HG02938 (cell line): ENCODE measurements at regions not wholly inside any gene's neighbourhood (a gene's known extent, or its start where the extent isn't known, plus 50 kb on each side); places are given as distances from the start of the nearest gene placed in this dataset.

Experiments
- ATAC-seq: cut with Tn5 transposase; IDR thresholded peaks from one replicate; pipeline ENCODE4 v1.9.1; 2021; ENCODE audit warnings: mild to moderate bottlenecking, moderate library complexity; ENCODE audit not compliant: unreplicated experiment

- no peak for ATAC-seq
These were observed 83.7 kb upstream of the ETV6 start for GRCh38 chr12:11565752-11566151.

DNA sequence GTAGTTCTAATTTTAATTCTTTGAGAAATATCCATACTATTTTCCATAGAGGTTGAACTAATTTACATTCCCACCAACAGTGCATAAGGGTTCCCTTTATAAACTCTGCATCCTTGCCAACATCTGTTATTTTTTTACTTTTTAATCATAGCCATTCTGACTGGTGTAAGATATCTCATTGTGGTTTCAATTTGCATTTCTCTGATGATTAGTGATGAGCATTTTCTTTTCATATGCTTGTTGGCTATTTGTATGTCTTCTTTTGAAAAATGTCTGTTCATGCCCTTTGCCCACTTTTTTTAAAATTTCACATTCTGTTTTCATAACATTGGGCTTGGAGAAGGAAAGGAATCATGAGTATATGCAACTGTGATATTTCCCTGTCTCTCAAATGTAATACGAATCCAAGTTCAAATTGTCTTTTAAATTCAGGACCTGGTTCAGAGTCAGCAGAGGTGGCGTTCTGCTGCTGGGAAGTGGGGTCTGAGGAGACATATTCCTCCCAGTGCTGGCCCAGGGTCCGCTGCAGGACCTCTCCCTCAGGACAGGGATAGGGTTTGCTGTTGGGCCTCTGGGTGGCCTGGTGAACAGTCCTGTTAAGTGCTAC lies 81.2 kb upstream of the ETV6 start:
- no peak for ATAC-seq

GRCh38 chr12:11568762-11569478 lies 80.6 kb upstream of the ETV6 start:
- ATAC-seq, result peak; percentile 88

DNA sequence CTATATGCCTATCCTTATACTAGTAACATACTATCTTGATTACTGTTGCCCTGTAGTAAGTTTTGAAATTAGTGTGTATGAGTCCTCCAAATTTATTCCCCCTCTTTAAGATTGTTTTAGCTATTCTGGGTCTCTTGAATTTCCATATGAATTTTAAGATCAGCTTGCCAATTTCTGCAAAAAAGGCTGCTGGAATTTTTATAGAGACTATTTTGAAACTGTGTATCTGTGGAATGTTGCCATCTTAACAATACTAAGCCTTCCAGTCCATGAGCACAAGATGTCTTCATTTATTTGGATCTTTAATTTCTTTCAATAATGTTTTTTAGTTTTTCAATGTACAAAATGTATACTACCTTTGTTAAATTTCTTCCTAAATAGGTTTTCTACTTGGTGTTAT lies 79.8 kb upstream of the ETV6 start:
- no peak for ATAC-seq

- ATAC-seq, result no peak
These were observed 75.6 kb upstream of the ETV6 start for GRCh38 chr12:11573880-11574279.

GRCh38 chr12:11576104-11576503 lies 73.4 kb upstream of the ETV6 start:
- no peak for ATAC-seq

DNA sequence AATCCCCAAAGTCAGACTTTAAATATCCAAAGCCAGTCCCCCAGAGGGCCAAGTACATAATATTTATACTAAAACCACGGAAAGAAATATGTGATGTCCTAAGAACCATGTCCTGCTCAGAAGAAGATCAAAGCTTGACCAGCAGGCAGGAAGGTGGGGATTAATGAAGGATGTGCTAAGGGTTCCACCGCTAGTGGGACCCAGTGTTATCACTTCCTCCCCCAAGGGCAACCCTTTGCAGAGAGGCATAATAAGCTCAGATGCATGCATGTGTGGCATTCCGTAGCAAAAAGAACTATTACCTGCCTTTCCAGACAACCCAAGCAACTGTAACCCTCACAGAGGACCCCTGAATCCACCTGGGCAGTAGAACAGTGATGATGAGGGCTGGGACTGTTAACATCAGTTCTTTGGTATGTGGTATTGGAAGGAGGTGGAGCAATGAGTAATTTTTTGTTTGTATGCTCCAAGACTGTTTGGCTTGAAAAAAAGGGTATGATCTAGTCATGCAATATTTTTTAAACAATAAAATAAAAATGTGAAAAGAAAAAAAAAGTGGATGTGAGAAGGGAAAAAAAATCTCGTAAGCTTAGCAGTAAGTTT lies 71.7 kb upstream of the ETV6 start:
- no peak for ATAC-seq

DNA sequence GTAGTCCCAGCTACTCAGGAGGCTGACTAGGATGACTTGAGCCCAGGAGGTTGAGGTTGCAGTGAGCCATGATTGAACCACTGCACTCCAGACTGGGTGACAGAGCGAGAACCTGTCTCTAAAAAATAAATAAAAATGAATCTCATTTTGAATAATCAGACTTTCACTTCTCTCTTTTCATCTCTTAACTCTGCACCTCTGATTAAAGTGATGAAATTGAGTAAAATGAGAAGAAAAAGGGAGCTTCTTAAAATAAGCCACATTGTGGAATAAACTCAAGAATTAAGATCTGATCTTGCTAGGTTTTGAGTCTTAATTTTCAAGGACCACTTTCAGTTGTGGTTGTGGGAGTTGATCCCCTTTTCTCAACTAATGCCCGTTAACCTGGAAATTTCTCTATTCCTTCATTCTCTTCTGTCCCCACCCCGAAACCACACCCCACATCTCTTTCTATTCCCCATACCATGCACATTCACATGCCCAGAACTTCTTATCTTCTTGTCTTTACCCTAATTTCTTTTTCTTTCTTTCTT lies 70.9 kb upstream of the ETV6 start:
- ATAC-seq, result peak; percentile 65

- ATAC-seq, result no peak
These were observed 69.2 kb upstream of the ETV6 start for GRCh38 chr12:11580125-11580751.

GRCh38 chr12:11581179-11581755 lies 68.2 kb upstream of the ETV6 start:
- no peak for ATAC-seq

GRCh38 chr12:11584221-11584855 lies 65.1 kb upstream of the ETV6 start:
- ATAC-seq, result no peak

- ATAC-seq, result no peak
These were observed 57.0 kb upstream of the ETV6 start for GRCh38 chr12:11592484-11592883.

GRCh38 chr12:11593013-11593412 lies 56.5 kb upstream of the ETV6 start:
- ATAC-seq, result no peak

- ATAC-seq, result no peak
These were observed 54.4 kb upstream of the ETV6 start for GRCh38 chr12:11595080-11595479.

GRCh38 chr12:11596141-11596540 lies 53.3 kb upstream of the ETV6 start:
- no peak for ATAC-seq

- no peak for ATAC-seq
These were observed 50.6 kb upstream of the ETV6 start for GRCh38 chr12:11598900-11599299.
